Stimulated activated effector memory CD8-positive, alpha-beta T cell treated with anti-CD3 and anti-CD28 coated beads, Interleukin-12 subunit alpha, Interleukin-12 subunit beta, amount 100 ng/mL, for 72 hours (primary cell): ENCODE measurements at regions not wholly inside any gene's neighbourhood (a gene's known extent, or its start where the extent isn't known, plus 50 kb on each side); places are given as distances from the start of the nearest gene placed in this dataset.
"Not testable (repeated sequence)": the region's sequence is repeated elsewhere in the genome, so short reads cannot be mapped to it uniquely, and the experiment has no call there.

ENCODE experiments used
- ATAC-seq: fragments of 150-1000 bp; cut with Tn5 transposase; 2 replicates; pipeline ENCODE4 v1.10.0; 2021
- DNase-seq, 2 donors: peaks; one replicate each; pipeline ENCODE4 v3.0.0; 2021 to 2022; ENCODE audit warnings: low spot score in 2 of 2
- H3K27ac Mint-ChIP-seq: one replicate; pipeline ENCODE4 v1.8.0; 2022; ENCODE audit warnings: mild to moderate bottlenecking, mixed read lengths
- H3K36me3 Mint-ChIP-seq: one replicate; pipeline ENCODE4 v1.8.0; 2022; ENCODE audit warnings: mild to moderate bottlenecking, mixed read lengths
- H3K4me1 Mint-ChIP-seq: one replicate; pipeline ENCODE4 v1.8.0; 2022; ENCODE audit warnings: mixed read lengths
- H3K4me3 Mint-ChIP-seq: one replicate; pipeline ENCODE4 v1.8.0; 2022; ENCODE audit warnings: mild to moderate bottlenecking, mixed read lengths
- H3K9me3 Mint-ChIP-seq: one replicate; pipeline ENCODE4 v1.8.0; 2022; ENCODE audit warnings: mixed read lengths

- H3K27ac Mint-ChIP-seq: no peak overlapping the region
- H3K9me3 Mint-ChIP-seq: no peaks in the 10 kb centered on the region
- no peaks in the 10 kb centered on the region for H3K4me1 Mint-ChIP-seq
- H3K36me3 Mint-ChIP-seq: no peaks in the 10 kb centered on the region
- DNase-seq (no peak), ATAC-seq (no peak)
- H3K4me3 Mint-ChIP-seq: no peak overlapping the region
These were observed 69.2 kb upstream of the EDAR start for GRCh38 chr2:109058191-109058632.

DNA sequence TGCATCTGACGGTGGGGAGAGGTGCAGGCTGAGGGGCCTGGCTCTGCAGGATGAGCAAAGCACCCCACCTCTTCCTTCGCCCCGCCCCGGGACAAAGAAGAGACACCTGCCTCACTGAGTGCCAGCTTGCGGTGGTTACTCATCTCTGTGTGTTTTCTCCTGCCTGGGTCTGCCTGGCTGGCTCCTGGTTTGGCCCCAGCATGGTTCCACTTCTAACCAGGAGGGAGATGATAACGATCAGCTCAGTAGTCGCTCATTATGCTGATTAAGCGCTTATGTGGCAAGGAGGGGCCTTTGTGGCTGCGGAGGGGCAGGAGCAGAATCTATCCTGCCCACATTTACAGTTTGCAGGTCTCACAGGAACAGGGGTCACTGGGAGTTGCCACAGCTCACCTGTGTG lies 68.7 kb upstream of the EDAR start:
- ATAC-seq: no peak

GRCh38 chr2:109055435-109055834 lies 66.4 kb upstream of the EDAR start:
- no peak for ATAC-seq
- Mint-ChIP-seq H3K36me3 (no peaks in the 10 kb centered on the region), H3K9me3 (no peaks in the 10 kb centered on the region), H3K4me1 (no peaks in the 10 kb centered on the region), H3K27ac (no peak overlapping the region), H3K4me3 (no peak overlapping the region)
- DNase-seq: peak in 1 of 2 donors; percentile 12

More for the DNA sequence above, 68.7 kb upstream of the EDAR start:
- Mint-ChIP-seq H3K27ac (no peak overlapping the region), H3K36me3 (no peaks in the 10 kb centered on the region), H3K9me3 (no peaks in the 10 kb centered on the region), H3K4me1 (no peaks in the 10 kb centered on the region), H3K4me3 (no peak overlapping the region)
- DNase-seq: no peak

DNA sequence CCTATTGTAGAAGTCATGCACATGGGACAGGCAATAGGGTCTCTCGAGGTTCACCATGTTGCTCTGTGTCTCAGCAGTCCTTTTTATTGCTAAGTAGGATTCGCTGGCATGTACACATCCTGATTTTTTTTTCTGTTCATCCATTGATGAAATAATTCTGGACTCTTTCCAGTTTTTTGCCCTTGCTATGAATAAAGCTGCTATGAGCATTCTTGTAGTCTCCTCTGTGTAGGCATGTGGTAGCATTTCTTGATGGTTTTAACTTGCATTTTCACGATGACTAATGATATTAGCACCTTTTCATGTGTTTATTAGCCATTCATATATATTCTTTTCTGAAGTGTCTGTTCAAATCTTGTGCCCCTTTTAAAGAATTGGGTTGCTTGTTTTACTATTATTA lies 65.8 kb upstream of the EDAR start:
- ATAC-seq (no peak), DNase-seq (no peak)
- Mint-ChIP-seq H3K36me3 (no peaks in the 10 kb centered on the region), H3K4me3 (no peak overlapping the region), H3K27ac (no peak overlapping the region), H3K4me1 (no peaks in the 10 kb centered on the region), H3K9me3 (no peaks in the 10 kb centered on the region)

- ATAC-seq (no peak), DNase-seq (peak in 1 of 2 donors; percentile 37)
- no peaks in the 10 kb centered on the region for H3K9me3 Mint-ChIP-seq
- no peaks in the 10 kb centered on the region for H3K36me3 Mint-ChIP-seq
- H3K4me1 Mint-ChIP-seq: no peaks in the 10 kb centered on the region
- no peak overlapping the region for H3K4me3 Mint-ChIP-seq
- H3K27ac Mint-ChIP-seq: no peak overlapping the region
These were observed 64.7 kb upstream of the EDAR start for GRCh38 chr2:109053716-109054115.

- H3K4me1 Mint-ChIP-seq: no peaks in the 10 kb centered on the region
- H3K9me3 Mint-ChIP-seq: no peaks in the 10 kb centered on the region
- no peaks in the 10 kb centered on the region for H3K36me3 Mint-ChIP-seq
- DNase-seq: peak in 1 of 2 donors; percentile 32
- H3K4me3 Mint-ChIP-seq: no peak overlapping the region
- no peak for ATAC-seq
- no peak overlapping the region for H3K27ac Mint-ChIP-seq
These were observed 63.9 kb upstream of the EDAR start for GRCh38 chr2:109052922-109053321.

DNA sequence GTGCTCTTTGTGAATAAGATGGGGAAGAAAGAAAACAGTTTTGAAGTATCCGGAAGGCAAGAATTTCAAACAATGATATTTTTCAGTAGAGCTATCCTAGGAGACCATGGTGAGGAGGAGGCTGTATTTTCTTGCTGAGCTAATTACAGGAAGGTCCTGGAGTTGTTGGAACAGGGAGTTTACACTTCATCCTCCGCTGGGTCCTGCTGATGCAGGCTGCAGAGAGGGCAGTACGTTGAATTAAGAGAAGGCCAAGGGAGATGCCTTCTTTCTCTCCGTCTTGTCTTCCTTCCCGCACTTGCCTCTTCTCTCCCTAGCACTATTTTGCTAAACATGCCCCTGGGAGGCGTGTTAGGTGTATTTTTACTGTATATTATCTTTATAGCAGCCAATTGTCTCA lies 60.0 kb upstream of the EDAR start:
- Mint-ChIP-seq H3K9me3 (no peaks in the 10 kb centered on the region), H3K27ac (no peak overlapping the region), H3K36me3 (no peaks in the 10 kb centered on the region), H3K4me3 (no peak overlapping the region), H3K4me1 (peaks cover 8% of the 10 kb centered on the region)
- DNase-seq (no peak), ATAC-seq (no peak)

DNA sequence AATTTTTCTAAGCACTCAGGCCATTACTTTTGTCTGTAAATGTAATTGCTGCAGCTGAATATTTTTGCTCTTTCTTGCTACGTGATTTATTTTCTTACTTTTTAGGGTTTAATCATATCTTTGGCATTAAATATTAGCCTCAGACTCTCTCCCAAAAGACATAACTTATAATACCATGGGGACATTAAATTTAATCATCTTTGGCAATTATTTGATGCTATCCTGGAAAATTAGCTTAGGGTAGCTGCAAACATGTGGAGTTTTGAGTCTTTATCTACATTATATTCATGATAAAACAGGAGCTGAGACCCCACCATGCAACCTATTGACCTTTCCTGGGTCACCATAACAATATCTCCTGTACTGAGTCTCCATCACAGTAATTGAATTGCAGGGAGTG lies 59.1 kb upstream of the EDAR start:
- no peaks in the 10 kb centered on the region for H3K9me3 Mint-ChIP-seq
- no peak for DNase-seq
- H3K27ac Mint-ChIP-seq: no peak overlapping the region
- H3K4me3 Mint-ChIP-seq: no peak overlapping the region
- H3K36me3 Mint-ChIP-seq: no peaks in the 10 kb centered on the region
- H3K4me1 Mint-ChIP-seq: peaks cover 8% of the 10 kb centered on the region
- no peak for ATAC-seq

- not testable (repeated sequence) for DNase-seq, H3K4me3 Mint-ChIP-seq, H3K36me3 Mint-ChIP-seq, ATAC-seq, H3K9me3 Mint-ChIP-seq, H3K4me1 Mint-ChIP-seq, H3K27ac Mint-ChIP-seq
These were observed 58.5 kb upstream of the EDAR start for GRCh38 chr2:109047569-109047968.

DNA sequence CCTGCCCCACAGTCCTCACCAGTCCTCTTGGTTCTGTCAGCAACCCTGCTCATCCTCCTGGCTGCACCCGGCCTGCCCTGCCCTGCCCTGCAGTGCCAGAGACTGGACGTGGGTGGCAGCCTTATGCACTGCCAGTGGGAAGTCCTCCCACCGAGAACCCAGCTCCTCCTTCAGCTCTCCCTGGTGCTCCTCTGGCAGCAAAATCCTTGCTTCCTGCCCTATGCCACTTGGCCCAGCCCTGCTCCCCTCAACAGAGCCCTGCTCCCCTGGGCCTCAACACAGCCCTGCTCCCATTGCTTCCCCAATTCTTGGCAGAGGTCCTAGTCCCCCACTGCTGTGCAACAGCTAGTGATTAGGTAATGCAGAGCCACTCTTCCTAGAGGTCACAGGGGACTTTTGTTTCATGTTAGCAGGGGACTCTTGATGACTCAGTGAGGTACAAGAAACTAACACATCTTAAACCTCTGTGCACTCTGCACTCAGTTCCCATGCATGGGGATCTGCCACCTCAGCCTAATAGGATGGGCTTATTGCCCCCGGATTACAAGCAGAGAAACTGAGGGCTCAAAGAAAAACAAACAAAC lies 58.0 kb upstream of the EDAR start:
- peak; percentile 92 for ATAC-seq
- H3K36me3 Mint-ChIP-seq: no peaks in the 10 kb centered on the region
- H3K4me3 Mint-ChIP-seq: no peak overlapping the region
- peak overlapping the region; percentile 23 for H3K27ac Mint-ChIP-seq
- no peak for DNase-seq
- peaks cover 8% of the 10 kb centered on the region for H3K4me1 Mint-ChIP-seq
- no peaks in the 10 kb centered on the region for H3K9me3 Mint-ChIP-seq

DNA sequence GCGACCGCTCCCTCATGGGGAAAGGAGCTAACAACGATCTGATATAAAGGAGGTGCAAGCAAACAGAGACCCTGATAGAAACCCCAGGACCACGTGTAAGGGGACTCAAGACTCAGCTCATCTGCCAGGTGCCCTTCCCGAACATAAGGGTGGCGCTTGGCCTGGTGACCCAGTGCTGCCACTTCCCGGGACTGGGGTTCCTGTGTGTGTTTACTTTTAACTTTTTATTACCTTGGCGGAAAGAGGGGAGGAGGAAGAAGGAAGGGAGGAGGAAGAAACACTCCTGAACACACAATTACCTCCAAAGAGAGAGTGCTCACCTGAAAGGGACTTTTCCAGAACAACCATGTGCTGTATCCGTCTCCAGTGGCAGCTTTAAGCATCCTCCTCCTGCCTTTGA lies 56.5 kb upstream of the EDAR start:
- no peak overlapping the region for H3K4me3 Mint-ChIP-seq

DNA sequence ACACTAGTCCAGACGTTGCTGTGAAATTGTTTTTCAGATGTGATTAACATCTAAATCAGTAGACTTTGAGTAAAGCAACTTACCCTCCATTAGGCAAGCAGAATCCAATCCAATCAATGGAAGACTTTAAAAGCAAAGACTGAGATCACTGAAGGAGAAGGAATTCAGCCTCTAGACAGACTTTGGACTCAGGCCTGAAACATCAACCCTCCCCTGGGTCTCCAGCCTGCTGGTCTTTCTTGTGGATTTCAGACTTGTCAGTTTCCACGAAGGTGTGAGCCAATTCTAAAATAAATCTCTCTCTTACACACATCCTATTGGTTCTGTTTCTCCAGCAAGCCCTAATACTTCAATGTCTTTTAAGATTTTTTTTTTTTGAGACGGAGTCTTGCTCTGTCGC lies 50.0 kb upstream of the EDAR start:
- Mint-ChIP-seq H3K36me3 (no peaks in the 10 kb centered on the region), H3K4me1 (peaks cover 8% of the 10 kb centered on the region)

More for the DNA sequence above, 56.5 kb upstream of the EDAR start:
- DNase-seq (no peak), ATAC-seq (no peak)
- H3K9me3 Mint-ChIP-seq: no peaks in the 10 kb centered on the region
- no peak overlapping the region for H3K27ac Mint-ChIP-seq
- peaks cover 8% of the 10 kb centered on the region for H3K4me1 Mint-ChIP-seq
- no peaks in the 10 kb centered on the region for H3K36me3 Mint-ChIP-seq

More for the DNA sequence above, 50.0 kb upstream of the EDAR start:
- no peak overlapping the region for H3K4me3 Mint-ChIP-seq
- no peak for DNase-seq
- no peaks in the 10 kb centered on the region for H3K9me3 Mint-ChIP-seq
- no peak for ATAC-seq
- no peak overlapping the region for H3K27ac Mint-ChIP-seq
